ENCODE measurements at regions not wholly inside any gene's neighbourhood (a gene's known extent, or its start where the extent isn't known, plus 50 kb on each side); places are given as distances from the start of the nearest gene placed in this dataset.

DNA sequence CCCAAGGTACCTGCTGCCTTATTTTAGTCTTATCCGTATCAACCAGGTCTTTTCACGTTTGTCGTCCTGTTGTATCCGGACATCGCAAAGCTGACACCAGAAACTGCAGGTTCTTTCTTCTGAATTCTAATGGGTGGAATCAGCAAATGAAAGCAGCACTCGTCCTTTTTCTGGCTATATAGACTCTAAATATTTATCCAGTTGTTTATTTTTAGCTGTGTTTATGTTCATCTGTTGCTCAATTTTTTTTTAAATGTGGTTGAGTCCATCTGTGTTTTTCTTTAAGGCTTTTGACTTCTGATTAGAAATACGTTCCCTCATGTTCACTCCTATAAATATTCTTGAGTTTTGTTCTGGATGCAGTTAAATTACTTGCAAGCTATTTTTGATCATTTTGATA is 831.7 kb downstream of the MTRR start:
- TF ChIP-seq CTCF (IDR thresholded peaks at IDR 0.05) (no peak), POLR2A (IDR thresholded peaks at IDR 0.05) (no peak)
